ENCODE measurements at regions not wholly inside any gene's neighbourhood (a gene's known extent, or its start where the extent isn't known, plus 50 kb on each side); places are given as distances from the start of the nearest gene placed in this dataset.
A peak's percentile ranks its signal among the peaks of the same experiment; 100 is the strongest.
"Not testable (repeated sequence)": the region's sequence is repeated elsewhere in the genome, so short reads cannot be mapped to it uniquely, and the experiment has no call there.

DNA sequence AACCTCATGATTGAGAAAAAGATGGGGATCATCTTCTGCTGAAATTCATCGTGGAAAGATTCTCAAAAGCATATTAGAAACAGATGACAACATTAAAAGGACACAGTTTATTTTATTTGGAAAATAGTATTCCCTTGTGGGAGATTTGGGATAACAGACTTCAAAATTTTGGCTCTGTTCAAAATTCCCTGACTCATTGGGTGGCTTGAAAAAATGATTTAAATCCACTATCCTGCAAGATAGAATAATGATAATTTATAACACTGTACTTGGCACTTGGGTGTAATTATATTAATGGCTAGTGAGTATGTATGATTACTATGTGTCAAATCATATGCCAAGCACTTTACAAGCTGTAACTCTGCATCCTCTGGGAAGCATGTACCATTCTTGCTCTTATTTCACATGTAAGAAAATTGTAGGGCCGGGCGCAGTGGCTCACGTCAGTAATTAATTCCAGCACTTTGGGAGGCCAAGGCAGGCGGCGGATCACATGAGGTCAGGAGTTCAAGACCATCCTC, 128.8 kb downstream of the LMNTD1 start:
- no peak for DNase-seq (ENCODE audit: low spot score)

DNA sequence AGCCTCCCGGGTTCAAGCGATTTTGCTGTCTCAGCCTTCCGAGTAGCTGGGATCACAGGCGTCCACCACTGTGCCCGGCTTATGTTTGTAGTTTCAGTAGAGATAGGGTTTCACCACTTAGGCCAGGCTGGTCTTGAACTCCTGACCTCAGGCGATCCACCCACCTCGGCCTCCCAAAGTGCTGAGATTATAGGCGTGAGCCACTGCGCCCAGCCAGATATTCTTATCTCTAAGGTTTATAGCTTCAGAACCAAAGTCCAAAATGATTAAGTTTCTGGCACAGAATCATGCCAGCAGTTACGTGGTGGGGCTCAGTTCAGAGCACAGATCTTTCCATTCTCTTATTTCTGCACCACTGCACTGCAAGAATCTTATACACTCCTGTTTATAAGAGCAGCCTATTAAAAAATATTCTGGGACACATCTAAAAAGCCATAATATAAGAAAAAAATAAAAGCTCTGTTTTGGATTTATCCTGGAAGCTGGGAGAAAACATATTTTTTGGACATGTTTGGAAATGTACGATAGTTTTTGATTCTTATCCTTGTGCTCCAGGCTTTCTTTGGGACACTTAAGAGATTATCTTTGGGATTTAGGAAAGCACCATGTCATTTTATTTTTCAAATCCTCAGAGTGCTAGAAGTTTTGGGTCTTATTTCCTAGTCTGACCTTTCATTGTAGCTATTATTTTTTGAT, 129.6 kb downstream of the LMNTD1 start:
- no peak for DNase-seq (ENCODE audit: low spot score)

DNA sequence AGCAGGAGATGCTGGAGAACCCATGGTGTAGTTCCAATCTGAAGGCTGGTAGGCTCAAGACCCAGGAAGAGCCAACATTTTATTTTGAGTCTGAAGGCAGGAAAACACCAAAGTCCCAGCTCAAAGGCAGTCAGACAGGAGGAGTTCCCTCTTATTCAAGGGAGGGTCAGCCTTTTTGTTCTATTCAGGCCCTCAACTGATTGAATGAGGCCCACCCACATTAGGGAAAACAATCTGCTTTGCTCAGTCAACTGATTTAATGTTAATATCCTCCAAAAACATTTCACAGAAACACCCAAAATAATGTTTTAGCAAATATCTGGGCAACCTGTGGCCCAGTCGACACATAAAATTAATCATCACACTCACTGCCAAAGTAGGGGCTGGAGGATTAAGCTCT, 130.8 kb downstream of the LMNTD1 start:
- DNase-seq (ENCODE audit: low spot score) = no peak

DNA sequence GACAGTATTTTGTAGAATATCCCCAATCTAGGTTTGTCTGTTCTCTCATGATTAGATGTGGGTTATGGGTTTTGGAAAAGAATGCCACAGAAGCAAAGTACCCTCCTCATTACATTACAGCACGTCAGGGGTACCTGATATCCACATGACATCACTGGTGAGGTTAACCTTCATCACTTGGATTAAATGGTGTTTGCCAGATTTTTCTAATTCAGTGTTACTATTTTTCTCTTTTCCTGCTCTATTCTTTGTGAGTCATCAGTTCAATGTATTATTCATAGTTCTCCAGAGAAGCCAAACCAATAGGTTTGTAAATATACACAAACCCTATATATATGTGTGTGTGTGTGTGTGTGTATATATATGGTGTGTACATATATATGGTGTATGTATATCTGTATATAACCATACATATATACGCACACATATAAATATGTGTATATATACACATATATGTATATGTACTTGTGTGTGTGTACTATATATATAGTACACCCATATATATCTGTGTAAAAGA, 131.4 kb downstream of the LMNTD1 start:
- no peak for DNase-seq (ENCODE audit: low spot score)

DNA sequence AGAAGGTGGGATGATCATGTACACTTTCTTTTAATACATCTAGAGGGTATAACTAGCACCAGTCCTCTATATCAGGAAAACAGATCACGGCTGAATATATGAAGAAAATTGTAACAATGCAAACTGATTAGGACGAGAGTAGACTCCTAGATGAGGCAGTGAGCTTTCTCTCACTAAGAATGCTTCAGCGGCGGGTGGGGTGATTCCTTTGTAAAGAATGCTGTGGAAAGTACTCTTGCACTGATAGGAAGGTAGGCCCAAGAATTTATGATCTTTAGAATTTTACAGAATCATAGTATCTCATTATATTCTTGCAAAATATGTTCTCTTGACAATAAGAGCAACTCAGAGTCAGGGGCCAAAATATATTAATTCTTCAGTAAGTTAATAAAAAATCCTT, 133.0 kb downstream of the LMNTD1 start:
- DNase-seq (ENCODE audit: low spot score) = no peak

DNA sequence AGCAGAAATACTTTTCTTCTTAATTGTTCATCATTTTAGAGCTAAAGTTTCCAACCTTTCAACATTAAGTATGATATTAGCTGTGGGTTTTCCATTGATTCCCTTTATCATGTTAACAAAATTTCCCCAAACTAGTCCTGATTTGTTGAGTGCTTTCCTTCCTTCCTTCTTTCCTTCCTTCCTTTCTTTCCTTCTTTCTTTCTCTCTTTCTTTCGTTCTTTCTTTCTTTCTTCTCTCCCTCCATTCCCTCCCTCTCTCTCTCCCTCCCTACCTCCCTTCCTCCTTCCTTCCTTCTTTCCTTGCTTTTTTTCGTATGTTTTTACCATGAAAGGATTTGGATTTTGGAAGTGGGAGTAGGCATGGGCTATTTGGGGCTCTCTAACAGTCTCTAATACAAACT, 133.5 kb downstream of the LMNTD1 start:
- no peak for DNase-seq (ENCODE audit: low spot score)

DNA sequence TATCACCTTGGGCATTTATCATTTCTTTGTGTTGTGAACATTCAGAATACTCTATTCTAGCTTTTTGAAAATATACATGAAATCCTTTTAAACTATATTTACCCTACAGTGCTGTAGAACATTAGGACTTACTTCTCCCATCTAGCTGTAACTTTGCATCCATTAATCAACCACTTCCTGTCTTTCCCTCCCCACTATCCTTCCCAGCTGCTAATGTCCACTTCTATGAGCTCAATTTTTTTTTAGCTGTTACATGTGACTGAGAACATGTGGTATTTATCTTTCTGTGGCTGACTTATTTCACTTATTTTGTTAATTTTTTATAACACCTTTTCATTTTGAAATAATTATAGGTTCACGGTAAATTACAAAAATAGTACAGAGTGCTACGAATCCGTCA, 136.0 kb downstream of the LMNTD1 start:
- DNase-seq (ENCODE audit: low spot score) = no peak

DNA sequence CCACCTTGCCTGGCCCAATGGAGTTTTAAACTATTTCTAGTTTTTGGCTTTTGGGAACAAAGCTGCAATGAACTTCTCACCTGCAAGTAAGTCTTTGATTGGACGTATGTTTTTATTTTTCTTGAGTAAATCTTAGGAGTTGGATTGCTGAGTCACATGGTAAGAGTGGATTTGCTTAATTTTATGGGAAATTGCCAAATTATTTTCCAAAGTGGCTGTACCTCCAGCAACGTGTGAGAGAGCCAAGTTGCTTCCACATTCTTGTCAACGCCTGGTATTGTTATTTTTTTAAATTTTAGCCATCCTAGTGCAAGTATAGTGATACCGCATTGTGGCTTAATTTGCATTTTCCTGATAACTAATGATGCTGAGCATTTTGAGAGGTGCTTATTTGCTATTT, 136.6 kb downstream of the LMNTD1 start:
- DNase-seq (ENCODE audit: low spot score) = no peak

DNA sequence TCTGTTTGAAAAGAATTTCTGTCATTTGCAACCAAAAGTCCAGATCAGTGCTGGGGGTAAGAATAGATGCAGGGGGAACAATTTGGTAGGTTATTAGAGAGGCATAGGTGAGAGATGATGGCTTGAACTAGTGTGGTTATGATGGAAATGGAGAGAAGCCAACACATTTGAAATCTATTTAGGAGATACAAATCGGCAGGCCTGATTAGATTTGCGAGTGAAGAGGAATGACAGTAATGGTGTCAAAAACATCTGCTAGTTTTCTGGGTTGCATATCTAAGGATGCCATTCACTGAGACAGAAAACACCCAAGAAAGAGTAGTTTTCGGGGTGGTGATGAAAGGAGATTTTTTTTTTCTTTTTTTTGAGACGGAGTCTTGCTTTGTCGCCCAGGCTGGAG, 138.1 kb downstream of the LMNTD1 start:
- no peak for DNase-seq (ENCODE audit: low spot score)

DNA sequence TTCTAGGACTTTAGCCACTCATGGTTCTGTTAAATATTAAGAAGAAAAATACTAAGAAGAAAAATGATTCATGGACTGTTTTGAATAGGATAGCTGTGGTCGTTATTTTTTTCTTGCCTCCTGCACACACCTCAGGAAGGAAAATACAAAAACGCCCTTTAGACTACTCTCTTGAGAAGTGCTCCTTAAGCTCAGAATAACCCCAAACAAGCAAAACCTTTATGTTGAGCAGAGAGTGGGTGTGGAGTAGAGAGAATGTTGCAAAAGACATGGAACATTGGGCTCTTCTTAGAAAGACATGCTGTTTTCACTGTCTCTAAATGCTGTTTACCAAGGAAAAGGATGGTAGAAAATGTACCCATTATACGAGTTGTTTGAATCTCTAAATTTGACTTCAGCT, 140.3 kb downstream of the LMNTD1 start:
- no peak for DNase-seq (ENCODE audit: low spot score)

DNA sequence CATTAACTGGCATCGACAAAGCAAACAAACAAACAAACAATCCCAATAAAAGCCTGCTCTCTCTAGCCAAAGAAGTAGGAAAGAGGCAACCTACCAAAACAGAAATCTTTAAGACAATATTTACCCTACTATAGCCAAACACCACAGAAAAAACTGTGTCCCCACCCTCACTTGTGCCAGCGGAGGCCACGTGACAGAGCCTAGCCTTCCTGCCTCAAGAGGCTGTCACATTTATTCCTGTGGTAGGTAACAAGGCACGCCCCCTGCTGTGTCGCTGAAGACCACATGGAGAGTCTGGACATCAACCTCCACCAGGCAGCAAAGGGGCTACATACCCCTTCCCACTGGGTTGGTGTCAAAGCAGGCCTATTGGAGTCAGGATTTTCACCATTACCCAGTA, 148.1 kb downstream of the LMNTD1 start:
- DNase-seq (ENCODE audit: low spot score) = no peak

DNA sequence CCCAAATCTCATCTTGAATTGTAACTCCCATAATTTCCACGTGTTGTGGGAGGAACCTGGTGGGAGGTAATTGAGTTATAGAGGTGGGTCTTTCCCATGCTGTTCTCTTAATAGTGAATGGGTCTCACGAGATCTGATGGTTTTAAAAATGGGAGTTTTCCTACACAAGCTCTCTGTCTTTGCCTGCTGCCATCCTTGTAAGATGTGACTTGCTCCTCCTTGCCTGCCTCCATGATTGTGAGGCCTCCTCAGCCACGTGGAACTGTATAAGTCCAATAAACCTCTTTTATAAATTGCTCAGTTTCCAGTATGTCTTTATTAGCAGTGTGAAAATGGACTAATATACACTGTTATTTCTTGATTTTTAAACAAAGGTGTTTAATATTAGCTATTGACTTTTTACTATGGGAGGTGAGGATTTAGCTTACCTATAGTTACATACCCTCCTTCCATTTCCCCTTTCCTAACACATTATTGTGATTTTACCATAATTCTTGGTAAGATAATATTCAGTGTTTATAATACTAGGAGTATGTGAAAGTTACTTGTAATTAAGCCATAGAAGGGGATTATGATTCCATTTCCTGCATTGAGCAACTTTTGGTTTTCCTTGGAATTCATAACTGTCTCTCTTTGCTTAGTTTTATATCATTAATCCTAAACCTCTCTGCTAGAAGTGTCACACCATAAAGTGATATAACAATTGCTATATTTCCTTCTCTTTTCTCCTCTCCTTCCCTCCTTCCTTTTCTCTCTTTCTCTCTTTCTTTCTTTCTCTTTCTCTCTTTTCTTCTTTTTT, 151.0 kb upstream of the KRAS start:
- DNase-seq (ENCODE audit: low spot score) = no peak

DNA sequence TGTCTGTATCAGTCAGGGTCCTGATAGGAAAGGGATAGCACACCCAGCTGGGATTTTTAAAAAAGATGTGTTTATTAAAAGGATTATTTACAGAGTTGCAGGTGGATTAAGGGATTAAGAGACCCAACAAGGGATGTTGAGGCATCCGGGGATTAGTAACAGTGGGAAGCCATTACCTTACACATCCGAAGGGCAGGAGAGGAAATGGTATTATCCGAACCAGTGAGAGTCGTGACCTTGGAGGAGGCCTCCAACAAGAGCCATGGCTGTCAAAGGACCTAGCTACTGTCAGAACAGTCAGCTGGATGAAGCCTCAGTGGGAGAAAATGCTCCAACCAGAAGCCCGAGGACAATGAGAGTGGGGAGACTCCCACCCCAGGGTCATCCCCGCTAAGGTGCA, 146.3 kb upstream of the KRAS start:
- no peak for DNase-seq (ENCODE audit: low spot score)

DNA sequence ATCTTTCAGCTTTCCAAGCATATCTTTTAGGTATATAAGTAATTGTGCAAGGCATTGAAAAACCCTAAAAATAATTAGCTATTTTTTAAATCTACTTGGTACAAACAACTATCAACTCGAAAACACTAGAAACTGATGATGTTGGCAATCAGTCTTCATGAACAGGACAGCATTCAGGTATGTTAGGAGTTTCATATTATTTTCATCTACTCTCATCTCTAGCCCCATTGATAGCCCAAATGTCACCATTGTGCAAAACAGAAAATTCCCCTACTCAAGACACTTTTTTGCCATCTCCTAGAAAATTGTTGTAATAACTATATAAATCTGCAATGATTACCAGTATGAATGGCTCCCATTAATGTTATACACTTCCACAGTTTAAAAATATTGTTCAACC, 144.5 kb upstream of the KRAS start:
- DNase-seq (ENCODE audit: low spot score) = no peak

DNA sequence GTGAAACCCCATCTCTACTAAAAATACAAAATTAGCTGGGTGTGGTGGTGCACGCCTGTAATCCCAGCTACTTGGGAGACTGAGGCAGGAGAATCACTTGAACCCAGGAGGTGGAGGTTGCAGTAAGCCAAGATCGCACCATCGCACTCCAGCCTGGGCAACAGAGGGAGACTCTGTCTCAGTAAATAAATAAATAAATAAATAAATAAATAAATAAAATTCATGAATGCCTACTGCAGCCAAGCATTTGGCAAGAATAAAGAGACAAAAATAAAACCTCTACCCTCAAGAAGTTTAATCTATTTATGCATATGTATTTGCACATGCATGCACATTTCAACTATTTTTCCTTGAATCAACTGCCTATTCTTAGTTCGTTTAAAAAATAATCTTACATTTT, 144.0 kb upstream of the KRAS start:
- not testable (repeated sequence) for DNase-seq (ENCODE audit: low spot score)

DNA sequence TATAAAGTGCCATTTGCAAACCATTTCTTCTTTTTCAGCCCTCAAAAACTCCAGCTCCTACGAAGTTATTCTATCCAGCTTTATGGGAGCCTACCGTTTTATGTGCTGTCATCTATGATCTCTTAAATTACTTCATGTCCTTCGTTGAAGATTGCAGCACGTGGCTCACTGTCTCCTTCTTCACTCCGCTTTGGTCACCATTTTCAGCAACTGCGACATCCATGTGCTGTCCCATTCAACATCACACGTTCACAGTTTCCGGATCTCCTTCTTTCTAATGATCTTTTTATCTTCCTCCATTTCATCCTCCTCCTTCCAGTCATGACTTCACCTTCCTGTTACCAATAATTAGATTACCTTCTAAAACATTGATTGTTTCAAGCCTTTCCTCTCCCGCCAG, 143.3 kb upstream of the KRAS start:
- DNase-seq (ENCODE audit: low spot score) = no peak

DNA sequence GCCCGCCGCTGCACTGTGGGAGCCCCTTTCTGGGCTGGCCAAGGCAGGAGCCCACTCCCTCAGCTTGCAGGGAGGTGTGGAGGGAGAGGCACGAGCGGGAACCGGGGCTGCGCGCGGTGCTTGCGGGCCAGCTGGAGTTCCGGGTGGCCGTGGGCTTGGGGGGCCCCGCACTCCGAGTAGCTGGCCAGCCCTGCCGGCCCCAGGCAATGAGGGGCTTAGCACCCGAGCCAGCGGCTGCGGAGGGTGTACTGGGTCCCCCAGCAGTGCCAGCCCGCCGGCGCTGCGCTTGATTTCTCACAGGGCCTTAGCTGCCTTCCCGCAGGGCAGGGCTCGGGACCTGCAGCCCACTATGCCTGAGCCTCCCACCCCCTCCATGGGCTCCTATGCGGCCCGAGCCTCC, 140.6 kb upstream of the KRAS start:
- not testable (repeated sequence) for DNase-seq (ENCODE audit: low spot score)

DNA sequence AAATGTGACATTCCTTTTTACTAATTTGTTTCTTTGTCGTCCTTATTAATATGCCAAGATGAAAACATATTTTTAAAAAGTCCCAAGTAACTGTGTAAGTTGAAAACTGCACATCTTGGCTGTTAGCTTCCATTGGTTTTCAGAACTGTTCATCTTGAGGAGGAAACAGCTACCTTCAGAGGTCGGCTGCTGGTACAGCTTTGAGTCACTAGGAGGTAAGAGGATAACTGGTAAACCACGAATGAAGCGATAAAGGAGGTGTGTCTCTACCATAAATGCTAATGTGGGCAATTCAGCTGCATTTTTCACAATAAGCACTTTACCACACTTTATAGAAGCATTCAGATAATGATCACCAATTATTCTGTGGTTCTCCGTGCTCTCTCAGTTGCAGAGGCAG, 137.5 kb upstream of the KRAS start:
- DNase-seq (ENCODE audit: low spot score) = no peak

DNA sequence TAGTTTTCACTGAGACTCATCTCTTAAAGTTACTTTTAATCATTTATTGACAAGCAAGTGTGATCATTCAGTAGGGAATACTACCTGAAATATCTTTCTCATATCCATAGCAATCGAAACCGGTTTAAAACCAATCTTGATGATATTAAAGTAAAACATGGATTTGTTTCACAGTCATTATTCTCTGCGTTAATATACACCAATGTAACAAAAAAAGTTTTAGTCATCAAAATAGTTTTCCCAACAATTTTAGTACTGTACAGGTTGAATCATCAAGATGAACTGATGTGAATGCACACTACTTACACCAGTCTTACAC, 137.0 kb upstream of the KRAS start:
- DNase-seq (ENCODE audit: low spot score) = no peak

DNA sequence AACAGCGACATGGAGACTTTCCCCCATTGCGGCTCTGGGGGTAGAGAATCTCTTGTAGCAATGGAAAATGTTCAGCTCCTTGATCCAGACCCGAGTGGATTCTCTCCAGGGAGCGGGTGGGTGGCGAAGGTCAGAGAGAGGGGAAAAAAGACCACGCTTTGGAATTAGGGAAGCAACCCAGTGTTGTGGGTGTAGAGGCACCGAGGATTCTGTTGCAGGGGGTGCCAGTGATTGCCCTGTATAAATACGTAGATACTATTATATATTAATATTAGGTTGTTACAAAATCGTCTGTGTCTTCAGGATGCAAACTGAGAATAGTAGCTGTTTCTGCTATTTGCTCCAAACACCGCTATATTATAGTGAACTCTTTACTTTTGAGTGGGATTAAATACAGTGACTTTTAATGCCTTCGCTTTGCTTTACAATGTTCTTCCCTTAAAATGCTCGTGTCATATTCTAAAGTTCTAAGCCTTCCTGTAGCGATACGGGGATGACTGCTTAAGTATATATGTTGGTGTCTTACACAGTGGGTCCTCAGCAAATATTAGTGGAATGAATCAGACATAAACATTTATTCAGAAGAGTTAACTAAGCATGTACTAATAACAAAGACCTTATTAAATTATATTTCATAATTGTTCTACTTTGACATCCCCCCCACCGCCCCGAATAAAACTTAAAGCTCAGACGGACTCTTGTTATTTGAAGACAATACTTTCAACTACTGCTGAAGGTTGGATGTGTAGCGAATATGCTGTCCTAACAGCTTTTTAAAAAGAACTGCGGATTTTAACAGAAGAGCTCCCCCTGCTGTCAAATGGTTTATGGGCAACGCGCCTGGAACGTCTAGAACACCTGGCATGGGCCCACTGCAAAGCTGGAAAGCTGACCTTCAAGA, 136.4 kb upstream of the KRAS start:
- peak; percentile 74 for DNase-seq (ENCODE audit: low spot score)

DNA sequence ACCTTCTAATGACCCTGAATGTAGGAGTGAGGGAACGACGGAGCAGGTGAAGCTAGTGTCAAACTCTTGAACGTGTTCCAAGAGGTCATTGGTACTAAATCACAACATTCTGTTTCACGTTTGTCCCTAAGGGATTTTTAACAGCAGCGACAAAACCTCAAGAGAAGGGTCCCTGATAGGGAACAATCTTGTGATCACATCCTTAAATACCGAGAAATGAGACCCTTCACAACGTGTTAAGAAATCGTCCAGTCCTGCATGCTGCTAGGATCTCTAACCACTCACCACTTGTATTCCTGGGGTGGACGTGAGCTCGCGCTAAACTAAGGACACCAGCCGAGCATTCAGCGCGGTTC, 134.1 kb upstream of the KRAS start:
- peak; percentile 49 for DNase-seq (ENCODE audit: low spot score)

DNA sequence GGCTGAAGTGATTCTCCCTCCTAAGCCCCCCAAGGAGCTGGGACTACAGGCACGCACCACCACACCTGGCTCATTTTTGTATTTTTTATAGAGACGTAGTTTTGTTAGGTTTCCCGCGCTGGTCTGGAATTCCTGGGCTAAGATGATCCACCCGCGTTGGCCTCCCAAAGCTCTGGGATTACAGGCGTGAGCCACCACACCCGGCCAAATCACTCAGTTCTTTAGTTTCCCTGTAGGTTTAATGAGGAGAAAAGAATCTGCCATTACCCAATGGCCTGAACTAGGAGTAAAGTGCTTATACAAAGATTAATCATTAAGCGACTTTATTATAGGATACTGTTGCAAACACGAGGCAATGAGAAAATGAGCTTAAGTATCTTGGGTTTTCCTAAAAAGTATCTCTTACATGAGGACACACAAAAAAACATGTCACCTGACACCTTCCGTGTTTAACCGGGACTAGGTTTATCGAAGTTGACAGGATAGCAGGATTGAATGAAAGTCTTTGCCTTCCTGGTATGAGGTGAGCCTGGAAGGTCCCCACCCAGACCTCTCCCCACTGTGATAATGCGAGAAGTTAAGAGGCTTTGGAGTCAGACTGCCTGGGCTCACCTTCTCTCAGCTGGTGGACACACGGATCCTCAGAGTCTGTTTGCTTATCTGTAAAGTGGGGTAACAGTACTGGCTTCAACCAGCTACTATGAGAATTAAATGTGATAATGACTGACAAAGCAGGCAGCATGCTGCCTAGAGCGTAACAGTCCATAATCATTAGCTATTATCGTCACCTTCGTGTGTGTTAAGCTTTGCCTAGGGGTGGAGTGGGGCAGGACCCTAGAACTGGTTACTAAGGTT, 133.5 kb upstream of the KRAS start:
- DNase-seq (ENCODE audit: low spot score) = peak; percentile 29
